Endothelial cell of umbilical vein (primary cell): ENCODE measurements at regions not wholly inside any gene's neighbourhood (a gene's known extent, or its start where the extent isn't known, plus 50 kb on each side); places are given as distances from the start of the nearest gene placed in this dataset.

ENCODE experiments used
- CTCF ChIP-seq, 2 donors: IDR thresholded peaks; 1 replicate in 1 of 2; 2 replicates in 1 of 2; pipeline ENCODE4 v1.5.1; 2011; ENCODE audit warnings: low read length in 2 of 2, mild to moderate bottlenecking in 2 of 2, moderate library complexity in 2 of 2, control low read depth in 1 of 2, inconsistent platforms in 1 of 2, low read depth in 1 of 2; ENCODE audit not compliant: insufficient read depth in 1 of 2; ENCODE audit errors: extremely low read depth in 1 of 2
- MYC ChIP-seq: IDR thresholded peaks from one replicate; pipeline ENCODE4 v1.6.1; 2011; ENCODE audit warnings: mild to moderate bottlenecking, low read depth, low read length
- POLR2A ChIP-seq: IDR thresholded peaks from 2 replicates; pipeline ENCODE4 v1.6.1; 2012; ENCODE audit warnings: low read depth, mild to moderate bottlenecking, control low read depth, low read length
- POLR2AphosphoS5 ChIP-seq: IDR thresholded peaks from 2 replicates; pipeline ENCODE4 v1.6.1; 2012; ENCODE audit warnings: low read depth, mild to moderate bottlenecking, control low read depth, low read length, moderate library complexity; ENCODE audit not compliant: insufficient read depth

DNA sequence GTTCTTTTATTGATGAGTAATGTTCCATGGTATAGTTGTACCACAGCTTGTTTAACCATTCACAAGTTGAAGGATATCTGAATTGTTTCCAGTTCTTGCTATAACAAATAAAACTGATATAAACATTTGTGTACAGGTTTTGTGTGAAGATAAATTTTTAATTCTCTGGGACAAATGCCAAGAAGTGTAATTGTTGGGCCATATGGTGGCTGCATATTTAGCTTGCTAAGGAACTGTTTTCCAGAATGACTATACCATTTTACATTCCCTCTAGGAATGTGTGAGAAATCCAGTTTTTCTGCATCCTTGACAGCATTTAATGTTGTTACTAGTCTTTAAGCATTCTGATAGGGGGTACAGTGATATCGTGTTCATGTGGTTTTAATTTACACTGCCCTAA, 368.5 kb downstream of the KIF2B start:
- TF ChIP-seq CTCF (IDR thresholded peaks at IDR 0.05; ENCODE audit: extremely low read depth in 1 of 2, insufficient read depth in 1 of 2, low read depth in 1 of 2, low read length in 2 of 2) (no peak), POLR2A (no peak), POLR2AphosphoS5 (no peak), MYC (no peak)
